ENCODE measurements at regions not wholly inside any gene's neighbourhood (a gene's known extent, or its start where the extent isn't known, plus 50 kb on each side); places are given as distances from the start of the nearest gene placed in this dataset.
"Not testable (repeated sequence)": the region's sequence is repeated elsewhere in the genome, so short reads cannot be mapped to it uniquely, and the experiment has no call there.

DNA sequence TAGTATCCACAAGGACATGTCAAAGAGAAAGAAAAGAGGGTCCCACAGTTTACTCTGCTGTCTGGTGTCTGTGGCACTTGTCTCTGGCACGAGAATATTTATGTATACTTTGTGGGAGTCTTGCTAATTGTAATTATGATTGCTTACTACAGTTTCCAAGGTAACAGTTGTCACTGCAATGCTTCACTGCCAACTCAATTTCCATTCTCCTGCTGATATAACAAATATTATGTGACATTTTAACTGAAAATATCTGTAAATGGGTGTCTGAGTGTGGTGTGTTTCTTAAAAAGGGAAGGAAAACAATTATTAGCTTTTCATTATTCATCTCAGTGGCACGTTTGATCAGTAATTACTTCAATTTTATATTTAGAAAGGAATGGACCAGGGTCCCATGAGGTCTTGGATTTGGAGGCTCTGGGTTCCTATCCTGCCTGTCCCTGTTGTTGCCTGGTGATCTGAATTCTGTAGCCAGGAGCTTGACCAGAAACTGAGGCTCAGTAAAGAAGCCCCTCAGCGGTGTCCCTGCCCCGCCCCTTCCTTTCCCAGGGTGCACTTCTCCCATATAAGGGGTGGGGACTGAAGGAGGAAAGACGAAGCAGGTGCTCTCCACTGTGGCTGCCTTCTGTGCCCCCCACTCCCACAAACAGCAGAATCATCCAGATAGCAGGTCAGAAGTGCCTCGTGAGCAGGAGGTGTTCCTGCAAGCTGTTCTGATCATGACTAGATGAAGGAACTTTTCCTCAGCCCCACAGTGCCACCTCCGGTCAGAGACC, 137.3 kb upstream of the KIF2A start:
- no peak for DNase-seq (ENCODE audit: low read depth)

GRCh38 chr5:62178258-62178657, 127.7 kb upstream of the KIF2A start:
- no peak for DNase-seq (ENCODE audit: low read depth)

DNA sequence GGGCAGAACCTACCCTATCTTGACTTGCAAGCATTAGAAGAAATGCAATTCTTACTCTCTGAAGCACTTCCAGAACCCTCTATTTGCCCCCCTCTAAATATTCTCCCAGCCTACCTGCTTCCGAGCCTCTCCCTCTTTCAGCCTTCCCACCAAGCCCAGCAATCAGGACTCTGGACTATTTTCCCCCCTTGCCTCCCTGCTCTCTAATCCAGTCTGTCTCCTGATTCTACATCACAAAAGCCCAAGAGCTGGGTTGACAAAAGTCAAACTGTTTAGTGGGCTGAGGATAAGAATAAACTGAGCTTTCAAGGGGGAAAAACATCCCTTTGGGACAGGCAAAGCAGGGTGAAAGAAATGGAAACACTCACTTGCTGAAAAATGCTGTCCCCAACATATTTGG, 123.2 kb upstream of the KIF2A start:
- no peak for DNase-seq (ENCODE audit: low read depth)

- DNase-seq (ENCODE audit: low read depth): no peak
These were observed 122.3 kb upstream of the KIF2A start for GRCh38 chr5:62183727-62184126.

DNA sequence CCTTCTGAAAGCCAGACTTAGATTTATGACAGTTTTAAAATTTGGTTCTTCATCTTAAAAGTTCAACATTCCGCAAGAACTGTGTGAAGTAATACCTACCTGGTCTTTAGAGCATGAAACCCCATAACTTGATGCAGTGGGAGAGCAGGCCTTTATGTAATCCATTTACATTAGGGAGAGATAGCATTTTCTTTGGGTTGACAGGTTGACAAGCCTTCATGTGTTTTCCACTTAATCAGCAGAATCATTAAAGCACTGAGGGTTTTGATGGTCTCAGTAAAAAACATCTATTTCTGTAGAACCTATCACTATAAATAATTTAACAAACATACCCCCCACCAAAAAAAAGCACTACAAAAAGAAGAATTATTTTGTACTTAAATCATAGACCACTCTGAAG, 121.6 kb upstream of the KIF2A start:
- DNase-seq (ENCODE audit: low read depth): no peak

DNA sequence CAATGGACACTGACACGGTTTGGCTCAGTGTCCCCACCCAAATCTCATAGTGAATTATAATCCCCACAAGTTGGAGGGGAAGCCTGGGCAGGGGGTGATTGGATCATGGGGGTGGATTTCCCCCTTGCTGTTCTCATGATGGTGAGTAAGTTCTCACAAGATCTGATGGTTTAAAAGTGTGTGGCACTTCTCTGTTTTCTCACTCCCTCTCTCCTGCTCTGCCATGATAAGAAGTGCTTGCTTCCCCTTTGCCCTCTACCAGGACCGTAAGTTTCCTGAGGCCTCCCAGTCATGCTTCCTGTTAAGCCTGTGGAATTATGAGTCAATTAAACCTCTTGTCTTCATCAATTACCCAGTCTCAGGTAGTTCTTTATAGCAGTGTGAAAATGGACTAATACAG, 115.8 kb upstream of the KIF2A start:
- no peak for DNase-seq (ENCODE audit: low read depth)

GRCh38 chr5:62190931-62191330, 115.1 kb upstream of the KIF2A start:
- DNase-seq (ENCODE audit: low read depth): no peak

DNA sequence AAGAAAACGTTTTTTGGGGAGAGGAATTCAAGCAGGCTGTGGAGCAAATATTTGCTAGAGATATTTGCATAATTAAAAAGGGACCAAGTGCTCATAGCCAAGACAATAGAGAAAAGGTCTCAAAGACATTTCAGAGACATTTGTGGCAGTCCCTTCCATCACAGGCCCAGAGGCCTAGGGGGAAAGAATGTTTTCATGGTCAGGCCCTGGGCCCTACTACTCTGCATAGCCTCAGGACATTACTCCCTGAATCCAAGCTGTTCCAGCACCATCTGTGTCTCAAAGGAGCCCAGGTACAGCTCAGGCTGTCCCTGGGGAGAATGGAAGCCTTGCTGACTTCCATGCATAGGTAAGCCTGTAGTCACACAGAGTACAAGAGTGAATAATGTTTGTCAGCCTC, 113.0 kb upstream of the KIF2A start:
- no peak for DNase-seq (ENCODE audit: low read depth)

DNA sequence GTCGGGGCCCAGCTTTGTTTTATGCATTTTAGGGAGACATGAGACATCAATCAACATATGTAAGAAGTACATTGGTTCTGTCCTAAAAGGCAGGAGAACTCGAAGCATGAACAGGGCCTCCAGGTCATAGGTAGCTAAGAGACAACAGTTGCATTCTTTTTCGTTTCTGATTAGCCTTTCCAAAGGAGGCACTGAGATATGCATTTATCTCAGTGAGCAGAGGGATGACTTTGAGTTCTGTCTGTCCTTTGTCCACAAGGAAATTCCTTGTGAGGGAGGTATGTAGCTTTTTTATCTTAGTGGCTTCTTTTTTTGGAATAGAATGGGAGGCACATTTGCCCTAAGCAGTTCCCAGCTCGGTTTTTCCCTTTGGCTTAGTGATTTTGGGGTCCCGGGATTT, 109.5 kb upstream of the KIF2A start:
- not testable (repeated sequence) for DNase-seq (ENCODE audit: low read depth)

GRCh38 chr5:62197697-62198096, 108.3 kb upstream of the KIF2A start:
- no peak for DNase-seq (ENCODE audit: low read depth)

DNA sequence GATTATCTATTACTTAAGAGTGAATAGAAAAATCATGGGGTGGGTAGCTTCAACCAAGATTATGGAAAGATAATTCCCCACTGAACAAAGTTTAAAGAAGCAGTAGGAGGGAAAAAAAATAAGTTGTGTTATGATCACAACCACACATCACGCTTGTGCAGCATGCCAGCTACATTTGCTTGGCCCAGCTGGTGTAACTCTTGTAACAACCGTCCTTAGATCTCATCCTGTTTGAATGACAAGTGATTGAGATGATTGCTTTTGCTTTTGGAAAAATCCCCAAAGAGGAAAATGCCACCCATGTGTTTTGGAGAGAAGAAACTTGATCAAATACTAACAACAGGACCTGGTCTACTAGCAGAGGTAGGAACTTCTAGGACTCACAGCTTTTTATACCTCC, 107.6 kb upstream of the KIF2A start:
- DNase-seq (ENCODE audit: low read depth): no peak

GRCh38 chr5:62199792-62200716, 106.0 kb upstream of the KIF2A start:
- DNase-seq (ENCODE audit: low read depth): no peak

- no peak for DNase-seq (ENCODE audit: low read depth)
These were observed 99.7 kb upstream of the KIF2A start for GRCh38 chr5:62206150-62206829.

- DNase-seq (ENCODE audit: low read depth): no peak
These were observed 97.7 kb upstream of the KIF2A start for GRCh38 chr5:62208218-62208852.

DNA sequence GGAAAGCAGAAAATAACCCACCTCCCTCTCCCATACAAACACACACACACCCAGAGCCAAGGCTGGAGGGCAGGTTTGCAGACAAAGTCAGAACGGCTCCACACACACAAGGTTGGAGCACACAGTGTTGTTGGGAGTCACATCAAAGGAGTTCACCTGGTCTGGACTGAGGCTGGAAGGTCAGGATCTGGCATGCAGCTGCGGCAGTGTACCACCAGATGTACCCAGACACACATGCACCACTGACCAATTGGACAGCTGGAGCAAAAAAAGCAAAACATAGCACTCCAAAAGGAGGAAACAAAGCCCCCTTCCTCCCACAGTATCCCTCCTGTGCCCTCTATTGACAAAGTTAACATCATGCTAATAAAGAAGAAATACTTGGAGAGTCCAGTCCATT, 94.6 kb upstream of the KIF2A start:
- no peak for DNase-seq (ENCODE audit: low read depth)

- no peak for DNase-seq (ENCODE audit: low read depth)
These were observed 93.4 kb upstream of the KIF2A start for GRCh38 chr5:62212648-62213047.

- no peak for DNase-seq (ENCODE audit: low read depth)
These were observed 91.3 kb upstream of the KIF2A start for GRCh38 chr5:62214701-62215100.

GRCh38 chr5:62216603-62217002, 89.4 kb upstream of the KIF2A start:
- not testable (repeated sequence) for DNase-seq (ENCODE audit: low read depth)

GRCh38 chr5:62217095-62217494, 88.9 kb upstream of the KIF2A start:
- not testable (repeated sequence) for DNase-seq (ENCODE audit: low read depth)

GRCh38 chr5:62218860-62219259, 87.1 kb upstream of the KIF2A start:
- not testable (repeated sequence) for DNase-seq (ENCODE audit: low read depth)

DNA sequence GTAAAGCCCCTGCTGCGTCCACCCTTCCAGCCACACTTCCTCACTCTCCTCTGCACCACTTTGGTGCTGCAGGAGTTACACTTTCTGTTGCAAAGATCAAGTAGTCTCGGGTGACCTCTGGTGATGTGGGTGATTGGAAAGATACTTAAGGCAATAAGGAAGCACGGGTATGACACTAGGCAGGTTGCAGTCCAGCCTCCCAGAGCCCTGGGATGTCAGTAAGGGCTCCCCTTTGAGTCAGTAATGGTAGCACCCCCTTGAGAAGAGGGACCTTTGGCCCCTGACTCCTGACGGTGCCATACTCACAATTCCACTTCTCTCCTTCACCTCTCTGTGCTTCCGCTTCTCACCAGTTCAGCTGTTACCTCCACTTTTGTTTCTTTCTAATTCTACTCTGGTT, 84.1 kb upstream of the KIF2A start:
- DNase-seq (ENCODE audit: low read depth): not testable (repeated sequence)

DNA sequence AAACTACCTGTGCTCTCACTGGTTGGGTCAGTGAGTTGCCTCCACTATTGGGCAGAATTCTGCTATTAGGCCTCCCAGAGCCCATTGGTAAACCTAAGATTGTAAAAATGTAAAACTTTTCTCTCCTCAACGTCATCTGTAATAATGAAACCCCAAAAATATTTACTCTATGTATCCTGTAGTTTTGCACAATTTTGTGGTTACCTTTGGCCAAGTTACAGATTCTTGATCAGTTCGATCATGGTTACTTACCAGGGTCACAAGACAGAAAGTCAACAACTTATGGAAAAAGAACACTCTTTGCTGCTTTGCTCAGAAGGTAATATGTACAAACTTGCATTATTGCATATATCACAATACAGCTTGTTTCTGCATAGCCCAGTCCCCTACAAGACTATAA, 83.7 kb upstream of the KIF2A start:
- not testable (repeated sequence) for DNase-seq (ENCODE audit: low read depth)

Measured in T follicular helper cell (primary cell).